ENCODE measurements at regions not wholly inside any gene's neighbourhood (a gene's known extent, or its start where the extent isn't known, plus 50 kb on each side); places are given as distances from the start of the nearest gene placed in this dataset.
"Not testable (repeated sequence)": the region's sequence is repeated elsewhere in the genome, so short reads cannot be mapped to it uniquely, and the experiment has no call there.

DNA sequence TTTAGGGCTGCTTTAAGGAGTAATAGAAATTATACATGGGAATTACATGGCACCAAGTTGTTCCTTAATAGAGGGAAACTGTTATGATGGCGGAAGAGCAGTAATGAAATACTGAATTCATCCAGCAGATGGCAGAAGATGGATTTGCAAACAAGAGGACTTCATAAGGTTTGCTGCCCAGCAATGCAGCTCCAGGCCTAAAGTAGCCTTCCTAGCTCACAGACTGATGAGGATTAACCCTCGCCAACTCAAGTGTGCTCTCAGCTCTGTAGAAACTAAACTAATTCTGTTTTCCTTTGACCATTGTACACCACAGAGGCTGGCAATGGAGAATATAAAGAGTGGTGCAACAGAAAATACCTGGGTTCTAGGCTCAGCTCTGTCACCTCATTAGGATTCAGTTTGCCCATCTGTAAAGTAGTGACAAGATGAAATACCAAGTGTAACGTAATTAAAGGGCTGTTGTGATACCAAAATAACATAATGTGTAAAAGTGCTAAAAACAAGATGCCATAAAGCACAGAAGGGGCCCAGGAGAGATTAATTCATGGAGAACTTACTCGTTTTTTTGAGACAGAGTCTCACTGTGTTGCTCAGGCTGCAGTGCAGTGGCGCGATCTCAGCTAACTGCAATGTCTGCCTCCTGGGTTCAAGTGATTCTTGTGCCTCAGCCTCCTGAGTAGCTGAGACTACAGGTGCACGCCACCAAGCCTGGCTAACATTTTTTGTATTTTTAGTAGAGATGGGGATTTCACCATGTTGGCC lies 102.4 kb upstream of the SERBP1 start:
- peak; percentile 63 to 80 for DNase-seq

DNA sequence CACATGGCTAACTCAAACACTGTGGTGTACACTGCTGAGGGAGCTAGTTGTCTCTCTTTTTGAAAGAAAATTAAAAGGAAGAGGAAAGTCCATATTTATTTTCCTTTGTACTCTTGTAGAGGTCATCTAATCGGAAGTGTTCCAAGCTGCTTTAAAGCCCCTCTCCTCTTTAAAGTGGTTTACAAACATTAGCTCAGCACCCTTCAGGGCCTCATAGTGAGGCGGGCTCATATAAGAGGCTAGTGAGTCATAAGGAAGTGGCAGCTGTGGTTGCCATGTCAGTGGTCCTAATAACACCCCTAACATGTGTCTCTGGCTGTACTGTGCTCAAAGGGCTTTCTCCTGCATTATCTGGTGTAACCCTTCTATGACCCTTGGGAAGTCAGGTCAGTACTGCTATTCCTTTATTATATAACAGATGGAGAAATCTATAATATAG lies 104.4 kb upstream of the SERBP1 start:
- peak in 1 of 2 experiments; percentile 16 for DNase-seq

DNA sequence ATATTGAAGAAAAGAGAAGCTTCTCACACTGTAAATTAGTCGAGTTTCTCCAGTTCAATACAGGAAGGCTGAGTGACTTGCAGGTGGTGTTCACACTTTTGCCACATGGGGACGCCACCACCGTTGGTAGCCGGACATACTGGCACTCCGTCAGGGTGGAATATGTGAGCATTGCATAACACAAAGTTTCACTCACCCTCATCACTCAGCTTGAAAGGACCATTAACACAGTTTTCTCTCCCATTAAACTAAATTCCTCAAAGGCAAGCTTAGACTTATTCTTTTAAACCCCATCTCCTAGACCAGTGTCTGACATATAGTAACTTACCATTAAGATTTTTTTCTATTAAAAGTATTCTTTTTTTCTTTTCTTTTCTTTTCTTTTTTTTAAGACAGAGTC lies 105.3 kb upstream of the SERBP1 start:
- peak; percentile 14 to 63 for DNase-seq

DNA sequence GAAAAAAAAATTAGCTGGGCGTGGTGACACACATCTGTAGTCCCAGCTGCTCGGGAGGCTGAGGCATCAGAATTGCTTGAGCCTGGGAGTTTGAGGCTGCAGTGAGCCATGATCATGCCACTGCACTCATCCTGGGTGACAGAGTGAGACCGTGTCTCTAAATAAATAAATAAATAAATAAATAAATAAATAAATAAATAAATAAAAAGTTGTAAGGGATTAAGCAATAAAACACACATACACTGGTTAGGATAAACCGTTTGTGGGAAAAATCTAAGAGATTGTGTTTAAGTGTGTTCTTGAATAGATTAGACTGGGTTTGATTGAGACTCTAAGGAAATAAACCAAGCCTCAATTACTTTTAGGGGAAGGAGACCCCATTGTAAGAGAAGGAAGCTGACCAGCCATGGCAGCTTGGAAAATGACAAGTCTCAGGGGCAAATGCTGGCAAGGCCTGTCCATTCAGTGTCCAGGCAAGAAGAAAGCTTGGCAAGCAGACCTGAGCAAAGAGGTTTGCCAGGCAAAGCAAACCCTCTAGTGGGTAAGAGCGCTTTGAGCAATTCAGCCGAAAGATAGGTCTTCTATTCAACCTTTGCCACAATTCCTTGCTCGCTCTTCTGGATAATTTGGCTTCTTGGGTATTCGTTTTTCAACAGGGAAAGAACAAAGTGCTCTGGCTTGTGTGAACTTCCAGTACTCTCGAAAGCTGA lies 106.9 kb upstream of the SERBP1 start:
- DNase-seq: no peak

DNA sequence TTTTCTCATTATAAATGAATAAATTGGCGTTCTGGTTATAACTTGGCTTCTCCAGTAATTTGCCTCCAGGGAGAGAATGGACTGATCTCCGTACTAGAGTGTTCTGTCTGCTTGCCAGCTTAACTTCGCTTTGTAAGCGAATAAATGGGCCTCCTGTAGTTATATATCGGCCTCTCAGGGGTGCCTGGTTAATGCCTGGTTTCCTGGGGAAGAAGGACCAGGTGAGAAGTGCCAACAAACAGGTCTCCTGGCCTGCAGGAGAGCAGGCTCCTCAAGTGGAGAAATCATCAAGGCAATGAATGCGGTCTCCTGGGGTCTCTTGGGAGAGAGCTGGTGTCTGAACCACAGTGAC lies 107.4 kb upstream of the SERBP1 start:
- no peak for DNase-seq

DNA sequence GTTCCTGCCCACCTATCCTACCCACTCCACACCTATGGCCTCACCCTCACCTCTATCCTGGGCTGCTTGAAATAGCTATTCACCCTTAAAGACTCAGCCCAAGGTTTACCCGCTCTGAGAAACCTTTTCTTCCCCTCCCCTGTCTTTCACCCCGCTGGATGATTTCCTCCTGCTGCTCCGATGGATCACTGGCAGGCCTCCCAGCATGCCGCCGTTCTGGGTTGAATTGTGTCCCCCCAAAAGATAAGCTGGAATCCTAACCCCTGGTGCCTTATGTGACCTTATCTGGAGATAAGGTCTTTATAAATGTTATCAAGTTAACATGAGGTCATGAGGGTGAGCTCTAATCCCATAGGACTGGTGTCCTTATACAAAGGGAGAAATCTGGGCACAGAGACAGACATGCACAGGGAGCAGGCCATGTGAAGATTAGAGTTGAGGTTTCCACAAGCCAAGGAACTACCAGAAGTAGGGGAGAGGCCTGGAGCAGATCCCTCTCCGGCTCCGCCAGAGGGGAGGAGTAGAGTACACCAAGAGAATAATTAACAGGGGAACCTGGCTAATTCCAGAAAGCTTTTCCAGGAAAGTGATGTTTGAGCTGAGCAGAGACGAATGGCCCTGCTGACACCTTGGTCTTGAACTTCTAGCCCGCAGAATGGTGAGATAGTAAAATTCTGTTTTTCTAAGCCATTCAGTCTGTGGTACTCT lies 110.0 kb upstream of the SERBP1 start:
- no peak for DNase-seq

DNA sequence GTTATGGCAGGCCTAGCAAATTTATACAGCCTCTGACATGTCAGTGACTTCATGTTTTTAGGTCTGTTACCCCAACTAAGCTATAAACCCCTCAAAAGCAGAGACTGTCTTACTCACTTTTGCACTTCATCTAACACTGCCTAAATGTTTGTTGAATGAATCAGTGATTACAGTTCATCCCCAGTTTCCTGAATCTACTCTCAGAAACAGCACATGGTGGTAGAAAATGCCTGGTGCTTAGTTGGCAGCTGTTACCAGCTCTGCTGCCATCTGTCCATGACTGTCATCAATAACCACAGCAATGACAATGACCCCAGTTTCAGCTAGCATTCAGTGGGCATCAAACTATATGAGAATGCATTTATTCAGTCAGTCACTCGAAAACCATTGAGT lies 110.5 kb upstream of the SERBP1 start:
- peak; percentile 39 to 68 for DNase-seq

DNA sequence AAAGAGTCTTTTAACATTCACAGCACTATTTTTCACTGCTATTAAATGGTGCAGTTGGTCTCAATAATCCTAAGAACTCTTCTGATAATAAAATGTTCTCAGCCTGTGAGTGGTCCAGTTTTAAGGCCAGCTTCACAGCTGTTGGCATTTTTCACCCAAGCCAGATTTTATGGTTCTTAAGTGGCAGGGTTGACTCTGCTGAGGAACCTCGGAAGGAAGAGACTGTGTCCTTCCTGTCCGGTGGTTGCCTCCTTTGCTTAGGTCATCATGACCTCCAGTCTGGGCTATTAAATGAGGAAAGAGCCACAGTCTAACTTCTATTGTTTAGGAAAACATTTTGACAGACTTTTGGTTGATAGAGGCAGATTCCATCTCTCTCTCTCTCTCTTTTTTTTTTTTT lies 112.5 kb upstream of the SERBP1 start:
- DNase-seq: no peak

DNA sequence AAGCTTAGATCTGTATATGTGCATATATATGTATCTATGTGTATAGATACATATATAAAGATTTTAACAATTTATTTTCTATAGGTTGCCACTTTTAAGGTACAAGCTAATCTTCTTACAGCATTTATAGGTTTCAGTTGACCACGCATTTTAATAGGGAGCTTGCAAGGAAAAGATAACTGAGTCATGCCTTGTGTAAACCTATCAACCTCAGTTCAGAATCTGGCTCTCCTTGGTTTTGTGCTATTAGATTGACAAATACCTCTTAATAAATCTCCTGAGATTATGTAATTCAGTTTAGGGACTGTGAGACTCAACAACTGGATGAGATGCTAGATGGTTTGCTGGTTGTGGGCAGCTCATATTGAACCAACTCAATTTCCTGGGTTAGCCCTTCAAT lies 114.7 kb upstream of the SERBP1 start:
- DNase-seq: no peak

DNA sequence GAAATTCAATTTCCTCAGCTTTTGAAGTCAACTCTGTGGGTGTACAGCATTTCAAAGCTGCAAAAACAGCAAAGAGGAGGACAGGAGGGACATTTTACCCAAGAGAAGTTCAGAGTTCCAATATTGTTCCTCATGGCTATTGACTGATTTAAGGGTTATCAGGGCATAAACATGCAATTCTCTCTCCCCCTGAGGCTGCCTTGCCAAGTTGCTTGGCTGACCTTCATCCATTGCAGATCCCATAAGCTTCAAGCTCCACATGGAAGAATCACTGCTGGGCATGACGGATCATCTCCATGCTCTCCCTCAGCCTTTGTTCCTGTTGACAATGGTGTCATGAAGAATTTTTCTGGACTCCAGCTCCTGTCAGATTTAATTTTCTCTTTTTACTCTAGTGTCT lies 115.2 kb upstream of the SERBP1 start:
- no peak for DNase-seq

DNA sequence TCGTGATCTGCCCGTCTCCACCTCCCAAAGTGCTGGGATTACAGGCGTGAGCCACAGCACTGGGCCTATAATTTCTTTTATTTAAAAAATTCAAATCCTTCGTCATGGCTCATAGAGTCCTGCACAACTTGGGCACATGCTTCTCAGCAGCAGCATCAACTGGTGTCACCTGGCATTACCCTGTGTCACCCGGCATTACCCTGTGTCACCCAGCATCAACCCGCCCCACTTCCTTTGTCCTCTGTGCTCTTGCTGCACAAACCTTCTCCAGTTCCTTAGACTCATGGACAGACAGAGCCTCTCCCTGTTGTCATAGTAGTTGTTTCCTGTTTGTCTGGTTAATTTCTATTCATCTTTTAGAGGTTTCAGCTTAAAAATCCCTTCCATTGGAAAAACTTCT lies 121.2 kb upstream of the SERBP1 start:
- DNase-seq: no peak

DNA sequence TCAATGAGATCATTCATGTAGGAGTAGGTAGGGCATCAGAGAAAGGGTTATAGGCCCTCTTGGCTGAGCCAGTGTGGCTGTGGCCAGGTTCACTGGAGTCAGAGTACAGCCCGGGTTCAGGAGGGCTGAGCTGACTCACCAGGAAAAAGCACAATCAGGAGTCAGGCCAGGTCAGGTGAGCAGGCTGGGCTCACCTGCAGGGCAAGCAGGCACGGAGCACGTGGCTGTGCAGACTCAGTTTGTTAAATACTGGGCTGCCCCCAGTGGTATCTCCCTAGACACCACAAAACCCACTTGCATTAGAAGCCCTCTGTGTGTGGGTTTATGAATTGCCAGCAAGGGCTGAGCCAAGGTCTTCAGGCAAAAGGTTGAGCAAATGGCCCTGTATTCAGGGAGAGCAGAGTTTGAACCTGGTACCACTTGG lies 122.1 kb upstream of the SERBP1 start:
- DNase-seq: no peak

DNA sequence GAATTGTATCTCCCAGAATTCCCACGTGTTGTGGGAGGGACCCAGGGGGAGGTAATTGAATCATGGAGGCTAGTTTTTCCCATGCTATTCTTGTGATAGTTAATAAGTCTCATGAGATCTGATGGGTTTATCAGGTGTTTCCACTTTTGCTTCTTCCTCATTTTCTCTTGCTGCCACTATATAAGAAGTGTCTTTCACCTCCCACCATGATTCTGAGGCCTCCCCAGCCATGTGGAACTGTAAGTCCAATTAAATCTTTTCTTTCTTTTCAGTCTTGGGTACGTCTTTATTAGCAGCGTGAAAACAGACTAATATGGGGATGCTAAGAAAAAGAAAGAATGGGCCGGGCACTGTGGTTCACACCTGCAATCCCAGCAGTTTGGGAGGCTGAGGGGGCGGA lies 124.0 kb upstream of the SERBP1 start:
- not testable (repeated sequence) for DNase-seq

DNA sequence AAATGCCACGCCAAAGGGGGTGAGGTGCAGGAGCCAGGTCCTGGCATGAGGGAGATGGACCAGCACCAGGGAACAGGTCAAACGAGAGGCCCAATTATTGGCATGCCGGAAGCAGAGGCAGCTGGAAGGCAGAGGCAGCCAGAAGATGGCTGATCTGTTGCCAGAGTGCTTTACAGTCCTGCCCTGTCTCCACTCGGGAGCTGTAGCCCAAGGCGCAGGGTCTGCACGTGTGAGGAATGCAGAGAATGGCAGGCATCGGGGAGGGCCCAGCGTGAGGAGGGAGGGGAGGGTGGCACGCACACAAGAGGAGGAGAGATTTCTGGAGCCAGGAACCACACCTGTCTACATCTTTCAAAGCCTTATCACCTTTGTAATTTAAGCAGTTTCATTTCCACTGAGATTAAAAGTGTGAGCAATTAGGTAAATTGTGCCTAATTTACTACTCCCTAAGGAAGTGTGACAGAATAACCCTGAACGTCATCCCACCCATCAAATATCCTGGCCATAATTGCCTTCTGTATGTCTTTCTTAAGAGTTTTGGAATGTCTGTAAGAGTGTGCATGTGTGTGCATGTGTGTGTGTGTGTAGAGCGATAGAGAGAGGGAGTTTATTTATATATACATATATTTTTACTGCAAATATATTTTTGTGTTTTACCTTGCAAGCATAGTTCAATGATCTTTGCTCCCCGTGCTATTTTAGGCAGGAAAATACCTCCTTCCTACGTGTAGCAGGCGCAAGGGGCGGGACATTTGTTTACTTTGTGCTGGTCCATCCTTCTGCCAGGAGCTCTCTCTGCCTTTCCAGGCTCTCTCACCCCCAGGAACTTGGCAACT lies 125.5 kb upstream of the SERBP1 start:
- DNase-seq: no peak

DNA sequence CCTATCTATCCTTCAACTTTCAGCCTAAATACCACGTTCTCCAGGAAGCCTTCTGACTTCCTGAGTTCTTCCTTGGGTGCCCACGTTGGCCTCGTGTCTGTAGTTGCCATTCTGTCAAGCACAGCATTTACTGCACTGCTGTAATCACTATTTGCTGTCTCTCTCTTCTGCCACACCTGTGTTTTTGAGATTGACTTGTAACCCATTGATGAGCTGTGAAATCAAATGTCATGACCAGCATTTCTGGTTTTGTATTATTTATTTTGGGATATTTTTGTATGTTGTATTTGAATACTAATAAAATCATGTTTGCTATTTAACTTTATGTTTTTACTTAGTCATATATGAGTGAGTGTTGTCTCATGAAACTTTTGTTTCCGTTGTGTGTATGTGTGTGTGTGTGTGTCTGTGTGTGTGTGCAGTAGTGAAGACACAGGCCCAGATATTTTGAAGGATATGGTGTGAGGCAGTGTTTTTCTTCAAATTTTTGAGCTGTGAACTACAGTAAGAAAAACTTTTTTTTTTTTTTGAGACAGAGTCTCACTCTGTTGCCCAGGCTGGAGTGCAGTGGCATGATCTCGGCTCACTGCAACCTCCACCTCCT lies 126.2 kb upstream of the SERBP1 start:
- no peak for DNase-seq

DNA sequence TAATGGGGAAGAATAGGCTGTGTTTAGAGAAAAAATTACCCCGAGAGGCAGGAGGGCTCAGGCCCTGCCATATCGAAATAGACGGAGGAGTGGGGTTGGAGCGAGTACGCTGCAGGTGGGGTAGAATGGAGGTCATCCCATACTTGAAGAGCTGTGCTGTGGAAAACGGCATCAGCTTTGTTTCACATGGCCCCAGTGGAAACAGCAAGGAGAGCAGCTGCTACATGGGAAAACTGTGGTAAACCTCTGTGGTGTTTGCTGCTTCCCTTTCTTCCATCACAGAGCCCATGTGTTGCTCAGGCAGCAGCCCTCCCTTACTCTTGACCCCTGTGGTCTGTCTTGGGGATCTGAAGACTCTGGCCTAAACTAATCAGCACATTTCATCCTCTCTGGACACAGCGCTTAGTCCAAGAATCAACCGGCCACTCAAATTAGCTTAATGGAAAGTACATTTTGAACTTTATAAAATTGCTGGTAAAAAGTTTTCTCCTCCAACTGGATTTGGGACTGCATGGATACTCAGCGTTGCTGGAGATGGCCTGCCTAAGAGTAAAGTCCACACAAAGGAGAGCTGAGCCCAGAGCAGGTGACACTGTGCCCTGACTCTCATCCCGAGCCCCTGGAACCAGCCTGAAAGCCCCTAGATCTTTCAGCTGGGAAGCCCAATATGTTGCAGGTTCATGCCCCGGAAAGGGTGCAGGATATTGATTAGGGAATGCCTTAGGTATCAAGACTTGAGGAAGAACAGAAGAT lies 127.1 kb upstream of the GADD45A start:
- no peak for DNase-seq

DNA sequence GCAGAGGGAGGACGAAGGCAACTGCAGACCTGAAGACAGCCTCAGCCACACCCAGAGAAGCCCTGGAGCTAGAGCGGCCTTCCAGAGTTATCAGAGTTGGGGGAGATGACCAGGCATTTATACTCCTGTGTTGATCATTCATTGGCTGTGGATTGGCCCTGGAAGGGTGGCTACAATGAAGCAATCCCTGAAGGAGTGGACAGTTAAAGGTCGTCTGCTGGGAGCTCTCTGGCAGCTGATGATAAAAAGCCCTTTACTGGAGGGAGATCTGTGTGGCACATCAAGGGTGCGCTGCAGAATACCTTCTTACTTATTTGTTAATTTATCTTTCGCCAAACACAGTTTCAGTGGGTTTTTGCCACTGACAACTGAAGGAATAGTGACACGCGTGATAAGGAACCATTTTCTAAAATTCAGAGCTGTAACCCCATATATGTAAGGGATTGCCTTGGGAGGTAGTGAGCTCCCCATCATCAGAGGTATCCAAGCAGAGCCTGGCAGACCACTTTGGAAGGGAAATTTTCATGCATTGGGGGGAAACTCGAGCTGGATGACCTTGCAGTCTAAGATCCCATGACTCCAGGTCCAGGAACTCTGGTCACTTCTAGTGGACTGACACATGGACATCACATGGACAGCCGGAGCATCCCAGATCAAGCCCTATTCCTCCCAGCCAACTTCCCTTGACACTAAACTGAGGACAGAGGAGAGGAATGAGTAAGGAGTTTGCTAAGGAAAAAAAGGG lies 126.4 kb upstream of the GADD45A start:
- DNase-seq: no peak

DNA sequence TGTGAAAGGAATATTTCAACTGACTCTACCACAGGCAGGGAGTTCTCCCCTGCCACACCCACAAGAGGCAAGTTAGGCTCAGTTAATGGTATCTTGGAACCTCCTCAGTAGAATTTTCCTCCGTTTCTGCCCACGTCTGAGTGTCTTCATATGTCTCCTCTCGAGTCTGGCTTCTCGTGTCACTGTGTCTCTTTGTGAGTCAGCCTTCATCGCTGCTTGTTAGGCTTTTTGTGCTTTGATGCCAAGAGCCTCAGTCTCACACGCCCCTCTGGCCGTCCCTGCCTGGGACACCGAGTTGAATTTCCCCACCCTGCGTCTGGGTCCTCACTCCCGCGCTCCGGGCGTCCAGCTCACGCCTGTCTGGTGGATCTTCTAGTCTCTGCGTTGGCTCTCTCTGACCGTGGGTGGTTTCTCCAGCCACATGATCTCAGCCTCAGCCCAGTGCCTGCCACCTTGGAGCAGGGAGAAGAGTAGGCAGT lies 125.7 kb upstream of the GADD45A start:
- no peak for DNase-seq

DNA sequence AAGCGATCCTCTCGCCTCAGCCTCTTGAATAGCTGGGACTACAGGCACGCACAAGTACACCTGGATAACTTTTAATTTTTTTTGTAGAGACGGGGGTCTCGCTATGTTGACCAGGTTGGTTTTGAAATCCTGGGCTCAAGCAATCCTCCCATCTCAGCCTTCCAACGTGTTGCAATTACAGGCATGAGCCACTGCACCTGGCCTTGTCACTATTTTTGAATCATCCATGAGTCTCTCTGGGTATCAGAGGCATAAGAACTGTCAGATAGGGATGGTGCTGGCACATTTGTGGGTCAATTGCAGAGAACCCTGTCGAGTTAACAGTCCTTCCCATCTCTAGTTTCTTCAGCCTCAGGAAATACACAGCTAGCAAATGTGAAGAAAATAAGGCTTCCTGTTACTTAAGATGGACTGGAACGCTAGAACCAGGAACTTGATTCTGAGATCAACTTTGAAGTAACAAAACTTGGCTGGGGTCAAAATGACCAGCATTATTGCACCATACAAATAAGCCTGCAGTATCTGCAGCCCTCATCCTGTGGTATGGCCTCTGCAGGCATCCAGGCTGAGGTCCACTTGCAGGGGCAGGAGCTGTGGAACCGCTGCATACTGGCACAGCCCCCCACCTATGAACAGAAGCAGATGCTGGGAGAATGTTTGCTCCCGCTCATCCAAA lies 124.3 kb upstream of the GADD45A start:
- DNase-seq: no peak

DNA sequence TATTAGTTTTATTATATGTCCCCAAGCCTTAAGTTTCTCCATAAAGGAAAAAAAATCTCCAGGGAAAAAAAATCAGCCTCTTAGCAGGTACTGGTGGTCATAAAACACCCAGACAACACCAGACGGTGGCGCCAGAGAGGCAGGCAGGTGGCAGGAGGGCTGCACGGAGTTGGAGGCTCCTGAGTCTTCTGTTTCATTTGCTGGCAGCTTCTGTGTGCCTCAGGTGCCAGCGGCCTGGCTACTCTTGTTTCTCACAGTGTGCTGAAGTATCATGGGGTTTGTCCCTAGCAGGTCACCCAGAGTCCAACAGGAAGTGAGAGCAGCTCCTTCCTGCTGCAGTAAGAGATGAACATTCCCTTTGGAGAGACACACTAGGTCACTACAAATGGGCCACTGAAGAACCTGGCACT lies 123.3 kb upstream of the GADD45A start:
- peak; percentile 51 to 80 for DNase-seq

All from NCI-H524 (cell line).